ENCODE measurements at regions not wholly inside any gene's neighbourhood (a gene's known extent, or its start where the extent isn't known, plus 50 kb on each side); places are given as distances from the start of the nearest gene placed in this dataset.
"Not testable (repeated sequence)": the region's sequence is repeated elsewhere in the genome, so short reads cannot be mapped to it uniquely, and the experiment has no call there.

DNA sequence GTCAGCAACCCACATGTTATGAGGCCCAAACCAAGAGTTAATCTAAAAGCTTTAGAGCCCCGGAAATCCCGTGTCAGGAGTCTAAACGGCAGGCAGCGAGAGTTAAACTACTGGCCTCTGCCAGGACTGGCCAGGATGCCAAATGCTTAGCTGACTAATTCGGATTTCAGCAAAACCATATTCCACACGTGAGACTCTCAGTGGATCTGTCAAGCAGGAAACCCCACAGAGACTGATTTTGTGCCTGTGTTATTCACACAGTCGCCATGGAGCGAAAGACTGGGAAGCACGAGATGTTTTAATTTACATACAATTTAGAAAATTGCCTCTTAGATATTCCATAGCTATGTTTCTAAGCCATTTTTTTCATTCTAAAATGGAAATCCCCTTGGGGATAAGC lies 152.9 kb downstream of the RNASET2 start:
- in situ Hi-C loops (cut with MboI; ENCODE audit: low pct_unique_long_range_greater_than_20kb, low sequenced_read_pairs, unreplicated experiment) = no loop called here
- TF ChIP-seq, protein P1, sequence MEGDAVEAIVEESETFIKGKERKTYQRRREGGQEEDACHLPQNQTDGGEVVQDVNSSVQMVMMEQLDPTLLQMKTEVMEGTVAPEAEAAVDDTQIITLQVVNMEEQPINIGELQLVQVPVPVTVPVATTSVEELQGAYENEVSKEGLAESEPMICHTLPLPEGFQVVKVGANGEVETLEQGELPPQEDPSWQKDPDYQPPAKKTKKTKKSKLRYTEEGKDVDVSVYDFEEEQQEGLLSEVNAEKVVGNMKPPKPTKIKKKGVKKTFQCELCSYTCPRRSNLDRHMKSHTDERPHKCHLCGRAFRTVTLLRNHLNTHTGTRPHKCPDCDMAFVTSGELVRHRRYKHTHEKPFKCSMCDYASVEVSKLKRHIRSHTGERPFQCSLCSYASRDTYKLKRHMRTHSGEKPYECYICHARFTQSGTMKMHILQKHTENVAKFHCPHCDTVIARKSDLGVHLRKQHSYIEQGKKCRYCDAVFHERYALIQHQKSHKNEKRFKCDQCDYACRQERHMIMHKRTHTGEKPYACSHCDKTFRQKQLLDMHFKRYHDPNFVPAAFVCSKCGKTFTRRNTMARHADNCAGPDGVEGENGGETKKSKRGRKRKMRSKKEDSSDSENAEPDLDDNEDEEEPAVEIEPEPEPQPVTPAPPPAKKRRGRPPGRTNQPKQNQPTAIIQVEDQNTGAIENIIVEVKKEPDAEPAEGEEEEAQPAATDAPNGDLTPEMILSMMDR (IDR thresholded peaks at IDR 0.05; ENCODE audit: extremely low read depth, insufficient read depth, missing control alignments) = no peak
- DNase-seq (ENCODE audit: low spot score) = no peak

DNA sequence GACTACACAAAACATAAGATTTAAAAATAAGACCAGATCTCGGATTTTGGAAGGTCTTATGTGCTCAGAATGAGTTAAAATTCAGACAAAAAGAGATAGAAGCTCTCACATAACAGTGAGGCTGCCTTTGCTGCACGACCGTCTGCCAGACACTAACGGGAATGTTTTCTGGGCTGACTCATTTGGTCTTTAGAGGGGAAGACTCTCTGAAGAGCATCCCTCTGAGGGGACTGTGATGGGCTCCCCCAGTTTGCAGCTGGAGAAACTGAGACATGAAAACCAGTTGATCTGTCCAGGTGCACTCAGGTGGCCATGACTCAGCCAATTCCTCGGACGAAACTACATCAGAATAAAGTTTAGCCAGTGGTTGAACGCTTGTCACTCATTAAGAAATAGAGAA lies 153.9 kb downstream of the RNASET2 start:
- in situ Hi-C loops (cut with MboI; ENCODE audit: low pct_unique_long_range_greater_than_20kb, low sequenced_read_pairs, unreplicated experiment) = no loop called here
- TF ChIP-seq, protein P1 (IDR thresholded peaks at IDR 0.05; ENCODE audit: extremely low read depth, insufficient read depth, missing control alignments) = no peak
- no peak for DNase-seq (ENCODE audit: low spot score)

DNA sequence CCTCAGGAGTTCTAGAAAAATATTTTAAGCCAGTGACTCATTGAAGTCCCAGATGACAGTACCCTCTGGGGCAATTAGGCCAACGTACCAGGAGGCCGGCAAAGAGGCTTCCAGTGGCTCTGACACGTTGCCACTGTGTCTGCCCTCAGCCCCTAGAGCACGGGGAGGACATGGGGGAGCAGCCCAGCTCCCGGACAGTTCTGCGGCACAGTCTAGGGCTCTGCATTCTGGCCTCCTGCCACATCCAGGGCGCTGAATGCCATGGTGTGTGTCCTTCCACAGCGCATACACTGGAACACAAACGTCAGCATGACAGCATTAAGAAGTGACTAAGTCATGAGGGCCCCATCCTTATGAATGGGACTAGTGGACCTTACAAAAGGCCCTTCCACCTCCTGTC lies 156.2 kb downstream of the RNASET2 start:
- TF ChIP-seq, protein P1 (IDR thresholded peaks at IDR 0.05; ENCODE audit: extremely low read depth, insufficient read depth, missing control alignments) = no peak
- in situ Hi-C loops (cut with MboI; ENCODE audit: low pct_unique_long_range_greater_than_20kb, low sequenced_read_pairs, unreplicated experiment) = no loop called here
- no peak for DNase-seq (ENCODE audit: low spot score)

DNA sequence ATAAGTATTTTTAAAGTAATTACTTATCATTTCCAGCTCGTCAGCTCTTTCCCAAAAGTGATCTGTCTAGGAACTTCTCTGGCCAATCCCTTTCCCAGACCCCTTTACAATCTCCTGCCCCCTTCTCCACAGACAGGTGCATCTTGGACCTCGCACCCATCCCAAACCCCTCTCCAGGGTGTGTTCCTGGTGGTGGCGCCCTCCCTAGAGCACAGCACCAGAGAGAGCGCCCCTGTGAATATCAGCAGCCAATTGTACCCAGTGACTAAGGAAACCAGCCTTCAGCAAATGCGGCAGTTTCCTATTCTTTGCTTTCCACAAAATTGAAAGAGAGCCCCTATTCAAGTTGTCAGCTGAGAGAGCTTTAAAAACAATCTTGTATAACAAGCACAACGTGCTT lies 157.7 kb downstream of the RNASET2 start:
- TF ChIP-seq, protein P1 (IDR thresholded peaks at IDR 0.05; ENCODE audit: extremely low read depth, insufficient read depth, missing control alignments) = no peak
- no peak for DNase-seq (ENCODE audit: low spot score)
- in situ Hi-C loops (cut with MboI; ENCODE audit: low pct_unique_long_range_greater_than_20kb, low sequenced_read_pairs, unreplicated experiment) = loop anchor here (25.0 kb wide), 1 partner anchor 164 kb away; the partner anchor contains the start of gene RNASET2

DNA sequence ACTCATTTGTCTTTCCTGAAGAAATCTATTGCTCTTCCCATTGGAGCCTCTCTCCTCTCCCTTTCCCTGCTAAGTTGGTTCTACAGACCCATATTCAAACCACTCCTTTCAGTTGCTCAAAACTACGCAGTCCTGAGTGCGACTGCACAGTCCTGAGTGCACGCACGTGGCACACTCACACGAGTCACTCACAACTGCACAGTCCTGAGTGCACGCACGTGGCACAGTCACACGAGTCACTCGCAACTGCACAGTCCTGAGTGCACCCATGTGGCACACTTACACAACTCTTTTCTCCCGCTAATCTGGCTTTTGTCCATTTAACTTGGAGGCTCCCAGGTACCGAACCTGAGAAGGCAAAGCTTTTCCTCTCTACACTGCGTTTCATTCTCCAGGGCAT lies 159.7 kb downstream of the RNASET2 start:
- TF ChIP-seq, protein P1 (IDR thresholded peaks at IDR 0.05; ENCODE audit: extremely low read depth, insufficient read depth, missing control alignments) = no peak
- no peak for DNase-seq (ENCODE audit: low spot score)
- in situ Hi-C loops (cut with MboI; ENCODE audit: low pct_unique_long_range_greater_than_20kb, low sequenced_read_pairs, unreplicated experiment) = loop anchor here (25.0 kb wide), 1 partner anchor 166 kb away; the partner anchor contains the start of gene RNASET2

DNA sequence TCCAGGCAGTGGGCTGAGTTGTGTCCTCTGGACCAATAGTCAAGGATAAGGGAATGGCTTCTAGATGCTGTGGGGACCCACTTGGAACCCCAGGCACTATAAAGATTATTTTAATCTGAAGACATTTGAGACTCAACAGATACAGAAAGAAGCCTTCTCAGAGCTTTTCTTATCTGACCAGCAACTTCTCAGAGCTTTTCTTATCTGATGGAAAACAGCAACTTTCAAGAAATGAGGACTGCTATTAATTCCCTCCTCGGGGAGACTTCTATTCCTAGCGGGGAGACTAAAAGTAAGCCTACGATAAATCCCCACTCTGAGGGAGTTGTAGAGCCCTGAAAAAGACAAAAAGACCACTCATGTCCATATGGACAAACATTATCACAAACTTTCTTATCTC lies 160.5 kb downstream of the RNASET2 start:
- DNase-seq (ENCODE audit: low spot score) = no peak
- TF ChIP-seq, protein P1 (IDR thresholded peaks at IDR 0.05; ENCODE audit: extremely low read depth, insufficient read depth, missing control alignments) = no peak
- in situ Hi-C loops (cut with MboI; ENCODE audit: low pct_unique_long_range_greater_than_20kb, low sequenced_read_pairs, unreplicated experiment) = loop anchor here (25.0 kb wide), 1 partner anchor 166 kb away; the partner anchor contains the start of gene RNASET2

DNA sequence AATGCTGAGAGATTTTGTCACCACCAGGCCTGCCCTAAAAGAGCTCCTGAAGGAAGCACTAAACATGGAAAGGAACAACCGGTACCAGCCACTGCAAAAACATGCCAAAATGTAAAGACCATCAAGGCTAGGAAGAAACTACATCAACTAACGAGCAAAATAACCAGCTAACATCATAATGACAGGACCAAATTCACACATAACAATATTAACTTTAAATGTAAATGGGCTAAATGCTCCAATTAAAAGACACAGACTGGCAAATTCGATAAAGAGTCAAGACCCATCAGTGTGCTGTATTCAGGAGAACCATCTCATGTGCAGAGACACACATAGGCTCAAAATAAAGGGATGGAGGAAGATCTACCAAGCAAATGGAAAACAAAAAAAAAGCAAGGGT lies 163.8 kb upstream of the RPS6KA2 start:
- in situ Hi-C loops (cut with MboI; ENCODE audit: low pct_unique_long_range_greater_than_20kb, low sequenced_read_pairs, unreplicated experiment) = loop anchor here (25.0 kb wide), 1 partner anchor 171 kb away; the partner anchor contains the start of gene RNASET2
- not testable (repeated sequence) for DNase-seq (ENCODE audit: low spot score)

DNA sequence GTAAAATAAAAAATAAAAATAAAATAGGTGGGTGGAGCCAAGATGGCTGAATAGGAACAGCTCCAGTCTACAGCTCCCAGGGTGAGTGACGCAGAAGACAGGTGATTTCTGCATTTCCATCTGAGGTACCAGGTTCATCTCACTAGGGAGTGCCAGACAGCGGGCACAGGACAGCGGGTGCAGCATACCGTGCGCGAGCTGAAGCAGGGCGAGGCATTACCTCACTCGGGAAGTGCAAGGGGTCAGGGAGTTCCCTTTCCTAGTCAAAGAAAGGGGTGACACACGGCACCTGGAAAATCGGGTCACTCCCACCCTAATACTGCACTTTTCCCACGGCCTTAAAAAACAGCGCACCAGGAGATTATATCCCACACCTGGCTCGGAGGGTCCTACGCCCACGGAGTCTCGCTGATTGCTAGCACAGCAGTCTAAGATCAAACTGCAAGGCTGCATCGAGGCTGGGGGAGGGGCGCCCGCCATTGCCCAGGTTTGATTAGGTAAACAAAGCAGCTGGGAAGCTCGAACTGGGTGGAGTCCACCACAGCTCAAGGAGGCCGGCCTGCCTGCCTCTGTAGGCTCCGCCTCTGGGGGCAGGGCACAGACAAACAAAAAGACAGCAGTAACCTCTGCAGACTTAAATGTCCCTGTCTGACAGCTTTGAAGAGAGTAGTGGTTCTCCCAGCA lies 161.9 kb upstream of the RPS6KA2 start:
- in situ Hi-C loops (cut with MboI; ENCODE audit: low pct_unique_long_range_greater_than_20kb, low sequenced_read_pairs, unreplicated experiment) = loop anchor here (25.0 kb wide), 1 partner anchor 173 kb away; the partner anchor contains the start of gene RNASET2
- not testable (repeated sequence) for DNase-seq (ENCODE audit: low spot score)

Measured in GM13977 (cell line).